Breast epithelium (tissue), 3 donors: ENCODE measurements at regions not wholly inside any gene's neighbourhood (a gene's known extent, or its start where the extent isn't known, plus 50 kb on each side); places are given as distances from the start of the nearest gene placed in this dataset.

Source experiments
- POLR2A ChIP-seq: fragments of 450-650 bp; IDR thresholded peaks from one replicate; pipeline ENCODE4 v1.6.1; 2016; ENCODE audit warnings: antibody characterized with exemption, mild to moderate bottlenecking, moderate library complexity
- POLR2AphosphoS5 ChIP-seq, 3 donors: sonication (generic); formaldehyde crosslinking; IDR thresholded peaks; one replicate each; pipeline ENCODE4 v1.6.1; 2017; ENCODE audit warnings: antibody characterized with exemption in 3 of 3
- TF ChIP-seq, protein P1 (sequence below), 3 donors: fragments of 450-650 bp; IDR thresholded peaks; one replicate each; pipeline ENCODE4 v1.5.1; 2016 to 2017; ENCODE audit warnings: antibody characterized with exemption in 3 of 3, mild to moderate bottlenecking in 3 of 3, moderate library complexity in 3 of 3

DNA sequence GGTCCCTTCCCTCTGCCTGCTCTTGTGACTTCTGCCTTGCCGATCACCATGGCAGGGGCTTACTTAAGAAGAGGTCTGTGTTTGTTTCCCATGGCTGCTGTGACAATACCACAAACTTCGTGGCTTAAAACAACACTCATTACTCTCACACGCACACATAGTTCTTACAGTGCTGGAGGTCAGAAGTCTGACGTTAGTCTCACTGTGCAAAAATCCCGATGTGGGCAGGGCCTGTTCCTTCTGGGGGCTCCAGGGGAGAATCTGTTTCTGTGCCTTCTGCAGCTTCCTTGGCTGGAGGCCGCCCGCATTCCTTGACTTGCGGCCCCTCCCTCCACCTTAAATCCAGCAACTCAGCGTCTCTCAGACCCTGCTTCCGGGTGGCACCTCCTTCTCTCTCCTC lies 249.2 kb upstream of the GSE1 start:
- TF ChIP-seq, protein P1, sequence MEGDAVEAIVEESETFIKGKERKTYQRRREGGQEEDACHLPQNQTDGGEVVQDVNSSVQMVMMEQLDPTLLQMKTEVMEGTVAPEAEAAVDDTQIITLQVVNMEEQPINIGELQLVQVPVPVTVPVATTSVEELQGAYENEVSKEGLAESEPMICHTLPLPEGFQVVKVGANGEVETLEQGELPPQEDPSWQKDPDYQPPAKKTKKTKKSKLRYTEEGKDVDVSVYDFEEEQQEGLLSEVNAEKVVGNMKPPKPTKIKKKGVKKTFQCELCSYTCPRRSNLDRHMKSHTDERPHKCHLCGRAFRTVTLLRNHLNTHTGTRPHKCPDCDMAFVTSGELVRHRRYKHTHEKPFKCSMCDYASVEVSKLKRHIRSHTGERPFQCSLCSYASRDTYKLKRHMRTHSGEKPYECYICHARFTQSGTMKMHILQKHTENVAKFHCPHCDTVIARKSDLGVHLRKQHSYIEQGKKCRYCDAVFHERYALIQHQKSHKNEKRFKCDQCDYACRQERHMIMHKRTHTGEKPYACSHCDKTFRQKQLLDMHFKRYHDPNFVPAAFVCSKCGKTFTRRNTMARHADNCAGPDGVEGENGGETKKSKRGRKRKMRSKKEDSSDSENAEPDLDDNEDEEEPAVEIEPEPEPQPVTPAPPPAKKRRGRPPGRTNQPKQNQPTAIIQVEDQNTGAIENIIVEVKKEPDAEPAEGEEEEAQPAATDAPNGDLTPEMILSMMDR (IDR thresholded peaks at IDR 0.05): no peak
- TF ChIP-seq POLR2A (no peak), POLR2AphosphoS5 (IDR thresholded peaks at IDR 0.05) (no peak)
